Transverse colon (tissue), 4 donors: ENCODE measurements at regions not wholly inside any gene's neighbourhood (a gene's known extent, or its start where the extent isn't known, plus 50 kb on each side); places are given as distances from the start of the nearest gene placed in this dataset.

Experiments used
- POLR2A ChIP-seq: fragments of 450-650 bp; IDR thresholded peaks from one replicate; pipeline ENCODE4 v1.6.1; 2016; ENCODE audit warnings: antibody characterized with exemption, mild to moderate bottlenecking, moderate library complexity
- POLR2AphosphoS5 ChIP-seq, 3 donors: sonication (generic); formaldehyde crosslinking; IDR thresholded peaks; one replicate each; pipeline ENCODE4 v1.6.1; 2016; ENCODE audit warnings: antibody characterized with exemption in 3 of 3
- TF ChIP-seq, protein P1 (sequence below), 5 experiments: fragments of 200-600 bp in 3 of 5; fragments of 450-650 bp in 2 of 5; sonication (generic) in 3 of 5; IDR thresholded peaks; 1 replicate in 2 of 5; 2 replicates in 3 of 5; pipeline ENCODE4 v1.5.1; 2016 to 2017; ENCODE audit warnings: antibody characterized with exemption in 5 of 5, inconsistent platforms in 3 of 5, mild to moderate bottlenecking in 2 of 5, moderate library complexity in 1 of 5

DNA sequence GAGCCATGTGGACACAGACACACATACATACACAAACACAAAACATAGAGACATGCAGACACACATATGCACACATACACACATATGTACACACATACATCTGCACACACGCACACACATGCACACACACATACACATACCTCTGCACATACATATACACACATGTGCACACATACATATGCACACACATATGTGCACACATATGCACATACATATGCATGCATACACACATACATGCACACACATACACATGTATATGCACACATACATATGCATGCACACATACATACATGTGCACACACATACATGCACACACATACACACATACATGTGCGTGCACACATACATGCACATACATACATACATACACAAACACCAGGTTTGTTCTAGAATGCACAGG is 236.3 kb upstream of the FOXK1 start:
- TF ChIP-seq, protein P1, sequence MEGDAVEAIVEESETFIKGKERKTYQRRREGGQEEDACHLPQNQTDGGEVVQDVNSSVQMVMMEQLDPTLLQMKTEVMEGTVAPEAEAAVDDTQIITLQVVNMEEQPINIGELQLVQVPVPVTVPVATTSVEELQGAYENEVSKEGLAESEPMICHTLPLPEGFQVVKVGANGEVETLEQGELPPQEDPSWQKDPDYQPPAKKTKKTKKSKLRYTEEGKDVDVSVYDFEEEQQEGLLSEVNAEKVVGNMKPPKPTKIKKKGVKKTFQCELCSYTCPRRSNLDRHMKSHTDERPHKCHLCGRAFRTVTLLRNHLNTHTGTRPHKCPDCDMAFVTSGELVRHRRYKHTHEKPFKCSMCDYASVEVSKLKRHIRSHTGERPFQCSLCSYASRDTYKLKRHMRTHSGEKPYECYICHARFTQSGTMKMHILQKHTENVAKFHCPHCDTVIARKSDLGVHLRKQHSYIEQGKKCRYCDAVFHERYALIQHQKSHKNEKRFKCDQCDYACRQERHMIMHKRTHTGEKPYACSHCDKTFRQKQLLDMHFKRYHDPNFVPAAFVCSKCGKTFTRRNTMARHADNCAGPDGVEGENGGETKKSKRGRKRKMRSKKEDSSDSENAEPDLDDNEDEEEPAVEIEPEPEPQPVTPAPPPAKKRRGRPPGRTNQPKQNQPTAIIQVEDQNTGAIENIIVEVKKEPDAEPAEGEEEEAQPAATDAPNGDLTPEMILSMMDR (IDR thresholded peaks at IDR 0.05): no peak
- TF ChIP-seq POLR2A: no peak
- TF ChIP-seq POLR2AphosphoS5 (IDR thresholded peaks at IDR 0.05): no peak
